Astrocyte (in vitro differentiated cells and primary cell): ENCODE measurements at regions not wholly inside any gene's neighbourhood (a gene's known extent, or its start where the extent isn't known, plus 50 kb on each side); places are given as distances from the start of the nearest gene placed in this dataset.

Source experiments
- DNase-seq: peaks from one replicate; pipeline ENCODE4 v3.0.0-alpha.2; 2010; ENCODE audit warnings: low read depth
- FAIRE-seq: peaks from 2 replicates; lab custom pipeline; 2011; peaks lifted over from hg19 to GRCh38; lab: Jason Lieb, UNC
- H2AFZ ChIP-seq: 2 replicates; pipeline ENCODE4 v1.6.0; 2012; ENCODE audit warnings: low read depth, low read length, inconsistent platforms
- H3K27ac ChIP-seq: 2 replicates; pipeline ENCODE4 v1.5.1; 2011; ENCODE audit warnings: low read depth, low read length, inconsistent platforms
- H3K27me3 ChIP-seq: 2 replicates; pipeline ENCODE4 v1.6.0; 2011; ENCODE audit warnings: low read length, inconsistent platforms; ENCODE audit not compliant: insufficient read depth
- H3K36me3 ChIP-seq: 2 replicates; pipeline ENCODE4 v1.5.1; 2011; ENCODE audit warnings: low read length, inconsistent platforms; ENCODE audit not compliant: insufficient read depth
- H3K4me1 ChIP-seq: 2 replicates; pipeline ENCODE4 v1.5.1; 2011; ENCODE audit warnings: low read length, inconsistent platforms; ENCODE audit not compliant: insufficient read depth
- H3K4me2 ChIP-seq: 2 replicates; pipeline ENCODE4 v1.6.0; 2012; ENCODE audit warnings: low read length, inconsistent platforms
- H3K4me3 ChIP-seq: 2 replicates; pipeline ENCODE4 v1.5.1; 2011; ENCODE audit warnings: low read depth, mild to moderate bottlenecking, low read length, inconsistent platforms; ENCODE audit not compliant: insufficient read depth
- H3K79me2 ChIP-seq: 2 replicates; pipeline ENCODE4 v1.6.0; 2012; ENCODE audit warnings: mild to moderate bottlenecking, low read length, inconsistent platforms; ENCODE audit not compliant: insufficient read depth
- H3K9ac ChIP-seq: 2 replicates; pipeline ENCODE4 v1.6.0; 2012; ENCODE audit warnings: mild to moderate bottlenecking, low read length, inconsistent platforms
- H3K9me3 ChIP-seq: 2 replicates; pipeline ENCODE4 v1.5.1; 2012; ENCODE audit warnings: low read depth, mild to moderate bottlenecking, low read length, inconsistent platforms; ENCODE audit not compliant: insufficient read depth
- H4K20me1 ChIP-seq: 2 replicates; pipeline ENCODE4 v1.6.0; 2012; ENCODE audit warnings: low read length, inconsistent platforms; ENCODE audit not compliant: insufficient read depth
- H3K27ac Mint-ChIP-seq: one replicate; pipeline ENCODE4 v1.8.0; 2021; ENCODE audit warnings: mild to moderate bottlenecking, mixed read lengths; ENCODE audit not compliant: unreplicated experiment
- H3K27me3 Mint-ChIP-seq: one replicate; pipeline ENCODE4 v1.8.0; 2021; ENCODE audit warnings: low read depth, mixed read lengths; ENCODE audit not compliant: unreplicated experiment
- H3K36me3 Mint-ChIP-seq: one replicate; pipeline ENCODE4 v1.8.0; 2021; ENCODE audit warnings: low read depth, mixed read lengths; ENCODE audit not compliant: unreplicated experiment
- H3K4me1 Mint-ChIP-seq: one replicate; pipeline ENCODE4 v1.8.0; 2021; ENCODE audit warnings: low read depth, mixed read lengths; ENCODE audit not compliant: unreplicated experiment
- H3K4me3 Mint-ChIP-seq: one replicate; pipeline ENCODE4 v1.8.0; 2021; ENCODE audit warnings: mild to moderate bottlenecking, moderate library complexity, mixed read lengths; ENCODE audit not compliant: unreplicated experiment
- H3K9me3 Mint-ChIP-seq: one replicate; pipeline ENCODE4 v1.8.0; 2021; ENCODE audit warnings: mild to moderate bottlenecking, mixed read lengths; ENCODE audit not compliant: unreplicated experiment
- EZH2 ChIP-seq: IDR thresholded peaks from 2 replicates; pipeline ENCODE4 v1.6.1; 2012; ENCODE audit warnings: mild to moderate bottlenecking, low read length, inconsistent platforms; ENCODE audit not compliant: insufficient read depth
- TF ChIP-seq, protein P1 (sequence below): IDR thresholded peaks from 2 replicates; pipeline ENCODE4 v1.5.1; 2011; ENCODE audit warnings: low read depth, mild to moderate bottlenecking, inconsistent platforms, low read length, moderate library complexity; ENCODE audit not compliant: insufficient read depth

DNA sequence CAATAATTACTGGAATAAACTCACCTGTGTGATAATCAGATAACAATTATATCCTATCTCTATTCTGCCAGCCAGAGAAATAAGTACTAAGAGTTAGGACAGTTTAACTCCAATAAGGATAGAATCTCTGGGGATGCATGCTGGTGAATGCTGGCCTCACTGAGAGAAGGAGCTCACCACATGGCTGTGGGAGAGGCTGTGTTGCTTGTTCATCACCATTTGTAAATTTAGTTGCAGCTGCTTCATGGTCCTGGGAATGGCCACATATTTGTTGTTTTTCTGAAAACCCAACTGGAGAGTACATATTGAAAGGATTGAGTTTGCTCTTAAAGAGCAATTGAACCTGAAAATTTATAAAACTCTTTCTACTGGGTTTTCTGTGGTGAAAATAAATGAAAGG is 207.3 kb downstream of the NECTIN3 start:
- Mint-ChIP-seq H3K36me3 (no peaks in the 10 kb centered on the region), H3K27ac (no peak overlapping the region)
- DNase-seq = no peak

DNA sequence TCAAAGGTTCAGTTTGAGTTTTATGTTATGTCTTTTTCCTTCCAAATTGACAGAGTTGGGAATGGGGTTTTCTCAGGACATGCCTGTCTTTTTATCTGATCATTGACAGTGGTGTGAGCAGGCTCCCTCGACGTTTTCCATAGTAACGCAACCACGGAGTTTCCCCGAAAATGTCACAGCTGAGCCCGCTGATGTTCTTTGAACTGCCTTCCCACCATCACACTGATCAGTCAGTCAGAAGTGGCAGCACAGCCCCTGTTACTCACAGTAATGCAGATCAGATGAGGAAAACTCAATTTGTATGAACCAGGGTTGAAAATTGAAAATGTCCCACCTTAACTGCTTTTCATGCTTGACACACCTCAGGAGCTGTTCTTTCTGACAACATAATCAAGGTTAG is 210.4 kb downstream of the NECTIN3 start:
- Histone ChIP-seq H4K20me1 (no peaks in the 10 kb centered on the region), H3K4me3 (no peak overlapping the region), H3K4me1 (no peaks in the 10 kb centered on the region), H3K4me2 (no peak overlapping the region), H3K79me2 (no peaks in the 10 kb centered on the region), H3K27ac (no peak overlapping the region), H2AFZ (no peak overlapping the region), H3K36me3 (no peaks in the 10 kb centered on the region), H3K27me3 (no peaks in the 10 kb centered on the region), H3K9me3 (no peaks in the 10 kb centered on the region), H3K9ac (no peak overlapping the region)
- no peaks in the 10 kb centered on the region for H3K27me3 Mint-ChIP-seq
- no peaks in the 10 kb centered on the region for H3K9me3 Mint-ChIP-seq
- no peak overlapping the region for H3K4me3 Mint-ChIP-seq
- FAIRE-seq = no peak
- no peak overlapping the region for H3K27ac Mint-ChIP-seq
- H3K36me3 Mint-ChIP-seq = no peaks in the 10 kb centered on the region
- no peak for TF ChIP-seq EZH2
- TF ChIP-seq, protein P1, sequence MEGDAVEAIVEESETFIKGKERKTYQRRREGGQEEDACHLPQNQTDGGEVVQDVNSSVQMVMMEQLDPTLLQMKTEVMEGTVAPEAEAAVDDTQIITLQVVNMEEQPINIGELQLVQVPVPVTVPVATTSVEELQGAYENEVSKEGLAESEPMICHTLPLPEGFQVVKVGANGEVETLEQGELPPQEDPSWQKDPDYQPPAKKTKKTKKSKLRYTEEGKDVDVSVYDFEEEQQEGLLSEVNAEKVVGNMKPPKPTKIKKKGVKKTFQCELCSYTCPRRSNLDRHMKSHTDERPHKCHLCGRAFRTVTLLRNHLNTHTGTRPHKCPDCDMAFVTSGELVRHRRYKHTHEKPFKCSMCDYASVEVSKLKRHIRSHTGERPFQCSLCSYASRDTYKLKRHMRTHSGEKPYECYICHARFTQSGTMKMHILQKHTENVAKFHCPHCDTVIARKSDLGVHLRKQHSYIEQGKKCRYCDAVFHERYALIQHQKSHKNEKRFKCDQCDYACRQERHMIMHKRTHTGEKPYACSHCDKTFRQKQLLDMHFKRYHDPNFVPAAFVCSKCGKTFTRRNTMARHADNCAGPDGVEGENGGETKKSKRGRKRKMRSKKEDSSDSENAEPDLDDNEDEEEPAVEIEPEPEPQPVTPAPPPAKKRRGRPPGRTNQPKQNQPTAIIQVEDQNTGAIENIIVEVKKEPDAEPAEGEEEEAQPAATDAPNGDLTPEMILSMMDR = no peak
- peaks cover 10% of the 10 kb centered on the region for H3K4me1 Mint-ChIP-seq
- DNase-seq = no peak

More for the DNA sequence above, 207.3 kb downstream of the NECTIN3 start:
- Histone ChIP-seq H4K20me1 (no peaks in the 10 kb centered on the region), H3K79me2 (no peaks in the 10 kb centered on the region), H3K36me3 (no peaks in the 10 kb centered on the region), H3K27ac (no peak overlapping the region), H3K4me1 (no peaks in the 10 kb centered on the region), H2AFZ (no peak overlapping the region), H3K4me3 (no peak overlapping the region), H3K4me2 (no peak overlapping the region), H3K27me3 (no peaks in the 10 kb centered on the region), H3K9me3 (no peaks in the 10 kb centered on the region), H3K9ac (no peak overlapping the region)
- Mint-ChIP-seq H3K4me1 (peaks cover 17% of the 10 kb centered on the region), H3K9me3 (no peaks in the 10 kb centered on the region), H3K4me3 (no peak overlapping the region), H3K27me3 (no peaks in the 10 kb centered on the region)
- TF ChIP-seq, protein P1 = no peak
- TF ChIP-seq EZH2 = no peak
- no peak for FAIRE-seq

DNA sequence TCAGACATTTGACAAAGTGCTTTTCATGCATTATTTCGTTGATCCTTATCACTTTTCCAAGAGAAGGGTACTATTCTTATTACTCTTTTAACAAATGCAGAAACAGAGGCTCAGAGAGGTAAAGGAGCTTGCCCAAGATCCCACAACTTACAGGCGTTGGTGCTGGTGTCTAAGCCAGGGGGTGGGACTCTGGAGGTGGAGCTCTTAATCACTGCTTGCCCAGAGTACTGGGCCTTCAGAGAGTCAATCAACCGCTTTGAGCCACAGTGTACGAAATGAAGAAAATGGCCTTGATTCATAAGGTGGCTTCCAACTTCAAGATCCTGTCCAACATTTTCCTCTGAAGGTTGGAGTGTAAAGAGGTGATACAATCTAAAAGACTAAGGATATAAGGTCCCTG is 211.5 kb downstream of the NECTIN3 start:
- Mint-ChIP-seq H3K4me1 (peaks cover 3% of the 10 kb centered on the region), H3K36me3 (no peaks in the 10 kb centered on the region), H3K27ac (no peak overlapping the region), H3K4me3 (no peak overlapping the region), H3K27me3 (no peaks in the 10 kb centered on the region), H3K9me3 (no peaks in the 10 kb centered on the region)
- Histone ChIP-seq H2AFZ (no peak overlapping the region), H3K79me2 (no peaks in the 10 kb centered on the region), H4K20me1 (no peaks in the 10 kb centered on the region), H3K9me3 (no peaks in the 10 kb centered on the region), H3K4me3 (no peak overlapping the region), H3K4me2 (no peak overlapping the region), H3K9ac (no peak overlapping the region), H3K36me3 (no peaks in the 10 kb centered on the region), H3K4me1 (no peaks in the 10 kb centered on the region), H3K27ac (no peak overlapping the region), H3K27me3 (no peaks in the 10 kb centered on the region)
- DNase-seq = no peak
- FAIRE-seq = no peak
- TF ChIP-seq, protein P1 = no peak
- TF ChIP-seq EZH2 = no peak
